SK-N-SH treated with all-trans-retinoic acid at 6 μM for 48 hours (cell line): ENCODE measurements at regions not wholly inside any gene's neighbourhood (a gene's known extent, or its start where the extent isn't known, plus 50 kb on each side); places are given as distances from the start of the nearest gene placed in this dataset.

Experiments
- ATAC-seq: fragments of 200-7000 bp; cut with Tn5 transposase; 3 replicates; pipeline ENCODE4 v1.9.1; 2020; ENCODE audit warnings: mild to moderate bottlenecking, moderate library complexity
- BACH2 ChIP-seq: fragments of 250-450 bp; sonication (Bioruptor Pico); IDR thresholded peaks from 2 replicates; pipeline ENCODE4 v1.9.0; 2021; ENCODE audit warnings: mild to moderate bottlenecking, borderline replicate concordance
- CSDC2 ChIP-seq: fragments of 250-450 bp; sonication (Bioruptor Pico); IDR thresholded peaks from 2 replicates; pipeline ENCODE4 v1.5.0; 2020; ENCODE audit warnings: mild to moderate bottlenecking, moderate library complexity
- ESRRG ChIP-seq: fragments of 250-450 bp; sonication (Bioruptor Pico); IDR thresholded peaks from 2 replicates; pipeline ENCODE4 v1.6.1; 2021; ENCODE audit warnings: mild to moderate bottlenecking
- GLIS3 ChIP-seq: fragments of 250-450 bp; sonication (Bioruptor Pico); IDR thresholded peaks from 2 replicates; pipeline ENCODE4 v1.5.0; 2020; ENCODE audit warnings: mild to moderate bottlenecking, moderate library complexity
- ISL1 ChIP-seq: fragments of 250-450 bp; sonication (Bioruptor Pico); IDR thresholded peaks from 2 replicates; pipeline ENCODE4 v2.1.2; 2022; ENCODE audit warnings: mild to moderate bottlenecking, moderate library complexity
- OSR1 ChIP-seq: fragments of 250-450 bp; sonication (Bioruptor Pico); IDR thresholded peaks from 2 replicates; pipeline ENCODE4 v1.8.0; 2022; ENCODE audit warnings: moderate library complexity, mild to moderate bottlenecking, inconsistent platforms
- SNAI2 ChIP-seq: fragments of 250-450 bp; sonication (Bioruptor Pico); IDR thresholded peaks from 2 replicates; pipeline ENCODE4 v1.5.0; 2020; ENCODE audit warnings: mild to moderate bottlenecking, moderate library complexity
- TCF4 ChIP-seq: fragments of 250-450 bp; sonication (Bioruptor Pico); IDR thresholded peaks from 2 replicates; pipeline ENCODE4 v1.8.0; 2021; ENCODE audit warnings: mild to moderate bottlenecking, moderate library complexity, borderline replicate concordance
- TSHZ2 ChIP-seq: fragments of 250-450 bp; sonication (Bioruptor Pico); IDR thresholded peaks from 2 replicates; pipeline ENCODE4 v1.5.0; 2020; ENCODE audit warnings: mild to moderate bottlenecking, moderate library complexity
- ZC3H10 ChIP-seq: fragments of 250-450 bp; sonication (Bioruptor Pico); IDR thresholded peaks from 2 replicates; pipeline ENCODE4 v1.5.1; 2021; ENCODE audit warnings: mild to moderate bottlenecking, moderate library complexity
- ZFP3 ChIP-seq: fragments of 250-450 bp; sonication (Bioruptor Pico); IDR thresholded peaks from 2 replicates; pipeline ENCODE4 v1.5.0; 2020; ENCODE audit warnings: mild to moderate bottlenecking, moderate library complexity
- ZFP30 ChIP-seq: fragments of 450-650 bp; formaldehyde crosslinking; IDR thresholded peaks from 2 replicates; pipeline ENCODE4 v1.5.0; 2022; ENCODE audit warnings: mild to moderate bottlenecking, moderate library complexity
- ZNF565 ChIP-seq: fragments of 450-650 bp; formaldehyde crosslinking; conservative IDR thresholded peaks from 2 replicates; pipeline ENCODE4 v1.5.0; 2020; ENCODE audit warnings: low read depth, mild to moderate bottlenecking, moderate library complexity
- ZNF70 ChIP-seq: fragments of 450-650 bp; formaldehyde crosslinking; IDR thresholded peaks from 2 replicates; pipeline ENCODE4 v1.5.0; 2020; ENCODE audit warnings: mild to moderate bottlenecking, moderate library complexity
- TF ChIP-seq, protein P1 (sequence below): fragments of 250-450 bp; sonication (Bioruptor Pico); IDR thresholded peaks from 2 replicates; pipeline ENCODE4 v1.5.1; 2020; ENCODE audit warnings: low read depth, mild to moderate bottlenecking, moderate library complexity
- TF ChIP-seq, protein P2 (sequence below): fragments of 250-450 bp; sonication (Bioruptor Pico); IDR thresholded peaks from 2 replicates; pipeline ENCODE4 v1.8.0; 2021; ENCODE audit warnings: low read depth, mild to moderate bottlenecking, moderate library complexity, borderline replicate concordance
- TF ChIP-seq, protein P3 (sequence below): fragments of 250-450 bp; sonication (Bioruptor Pico); IDR thresholded peaks from 2 replicates; pipeline ENCODE4 v1.8.0; 2020; ENCODE audit warnings: mild to moderate bottlenecking, moderate library complexity, borderline replicate concordance

DNA sequence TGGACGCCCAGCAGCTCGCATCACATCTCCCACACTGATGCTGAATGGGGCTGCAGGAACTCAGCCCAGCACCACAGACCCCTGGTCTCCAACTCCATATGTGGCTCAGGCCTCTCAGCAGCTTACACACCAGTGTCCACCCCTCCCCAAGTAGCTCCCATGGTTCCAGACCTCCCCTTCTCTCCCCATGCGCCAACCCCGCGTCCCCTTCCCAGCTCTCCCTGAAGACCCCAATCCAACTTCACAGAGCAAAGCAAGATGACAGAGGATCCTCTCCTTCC lies 188.9 kb downstream of the SH3BP4 start:
- ATAC-seq, result no peak
- no peak for TF ChIP-seq GLIS3 (CRISPR knock-in tag)
- no peak for TF ChIP-seq ZC3H10

DNA sequence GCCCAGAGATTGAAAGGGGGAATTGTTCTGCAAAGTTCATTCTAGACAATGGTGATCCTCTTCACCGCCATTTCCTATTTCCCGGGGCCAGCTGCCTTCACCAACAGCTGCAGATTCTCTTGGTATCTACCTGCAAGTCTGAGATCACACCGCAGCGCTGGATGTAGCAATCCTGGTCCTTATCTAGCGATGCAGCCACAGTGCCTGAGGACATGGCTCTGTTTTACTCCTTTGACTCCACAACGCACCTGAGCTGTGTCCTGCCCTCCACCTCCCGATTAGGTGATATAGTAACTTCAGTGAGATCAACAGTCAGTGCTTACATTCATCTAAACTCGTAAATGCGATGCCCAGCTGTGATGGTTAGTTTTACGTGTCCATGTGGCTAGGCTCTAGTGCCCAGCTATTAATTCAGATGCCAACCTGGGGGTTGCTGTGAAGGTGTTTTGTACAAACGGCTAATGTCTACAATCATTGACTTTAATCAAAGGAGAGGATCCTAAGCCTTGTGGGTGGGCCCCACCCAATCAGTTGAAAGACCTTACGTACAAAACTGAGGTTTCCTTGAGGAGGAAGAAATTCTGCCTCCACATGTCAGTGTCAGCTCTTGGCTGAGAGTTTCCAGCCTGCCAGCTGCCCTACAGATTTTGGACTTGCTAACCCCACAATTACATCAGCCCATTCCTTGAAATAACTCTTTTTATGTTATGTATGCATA lies 189.8 kb downstream of the SH3BP4 start:
- TF ChIP-seq ISL1 (CRISPR knock-in tag), result no peak
- no peak for TF ChIP-seq ZC3H10
- no peak for TF ChIP-seq OSR1 (CRISPR knock-in tag)
- TF ChIP-seq TCF4 (CRISPR knock-in tag), result no peak
- TF ChIP-seq ZFP3, result no peak
- no peak for TF ChIP-seq TSHZ2 (CRISPR knock-in tag)
- TF ChIP-seq, protein P1, sequence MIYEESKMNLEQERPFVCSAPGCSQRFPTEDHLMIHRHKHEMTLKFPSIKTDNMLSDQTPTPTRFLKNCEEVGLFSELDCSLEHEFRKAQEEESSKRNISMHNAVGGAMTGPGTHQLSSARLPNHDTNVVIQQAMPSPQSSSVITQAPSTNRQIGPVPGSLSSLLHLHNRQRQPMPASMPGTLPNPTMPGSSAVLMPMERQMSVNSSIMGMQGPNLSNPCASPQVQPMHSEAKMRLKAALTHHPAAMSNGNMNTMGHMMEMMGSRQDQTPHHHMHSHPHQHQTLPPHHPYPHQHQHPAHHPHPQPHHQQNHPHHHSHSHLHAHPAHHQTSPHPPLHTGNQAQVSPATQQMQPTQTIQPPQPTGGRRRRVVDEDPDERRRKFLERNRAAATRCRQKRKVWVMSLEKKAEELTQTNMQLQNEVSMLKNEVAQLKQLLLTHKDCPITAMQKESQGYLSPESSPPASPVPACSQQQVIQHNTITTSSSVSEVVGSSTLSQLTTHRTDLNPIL (CRISPR knock-in tag), result no peak
- TF ChIP-seq, protein P2, sequence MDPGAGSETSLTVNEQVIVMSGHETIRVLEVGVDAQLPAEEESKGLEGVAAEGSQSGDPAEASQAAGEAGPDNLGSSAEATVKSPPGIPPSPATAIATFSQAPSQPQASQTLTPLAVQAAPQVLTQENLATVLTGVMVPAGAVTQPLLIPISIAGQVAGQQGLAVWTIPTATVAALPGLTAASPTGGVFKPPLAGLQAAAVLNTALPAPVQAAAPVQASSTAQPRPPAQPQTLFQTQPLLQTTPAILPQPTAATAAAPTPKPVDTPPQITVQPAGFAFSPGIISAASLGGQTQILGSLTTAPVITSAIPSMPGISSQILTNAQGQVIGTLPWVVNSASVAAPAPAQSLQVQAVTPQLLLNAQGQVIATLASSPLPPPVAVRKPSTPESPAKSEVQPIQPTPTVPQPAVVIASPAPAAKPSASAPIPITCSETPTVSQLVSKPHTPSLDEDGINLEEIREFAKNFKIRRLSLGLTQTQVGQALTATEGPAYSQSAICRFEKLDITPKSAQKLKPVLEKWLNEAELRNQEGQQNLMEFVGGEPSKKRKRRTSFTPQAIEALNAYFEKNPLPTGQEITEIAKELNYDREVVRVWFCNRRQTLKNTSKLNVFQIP (CRISPR knock-in tag), result no peak
- no peak for TF ChIP-seq ZFP30 (CRISPR knock-in tag)
- TF ChIP-seq ESRRG (CRISPR knock-in tag), result no peak
- no peak for TF ChIP-seq BACH2 (CRISPR knock-in tag)
- TF ChIP-seq, protein P3, sequence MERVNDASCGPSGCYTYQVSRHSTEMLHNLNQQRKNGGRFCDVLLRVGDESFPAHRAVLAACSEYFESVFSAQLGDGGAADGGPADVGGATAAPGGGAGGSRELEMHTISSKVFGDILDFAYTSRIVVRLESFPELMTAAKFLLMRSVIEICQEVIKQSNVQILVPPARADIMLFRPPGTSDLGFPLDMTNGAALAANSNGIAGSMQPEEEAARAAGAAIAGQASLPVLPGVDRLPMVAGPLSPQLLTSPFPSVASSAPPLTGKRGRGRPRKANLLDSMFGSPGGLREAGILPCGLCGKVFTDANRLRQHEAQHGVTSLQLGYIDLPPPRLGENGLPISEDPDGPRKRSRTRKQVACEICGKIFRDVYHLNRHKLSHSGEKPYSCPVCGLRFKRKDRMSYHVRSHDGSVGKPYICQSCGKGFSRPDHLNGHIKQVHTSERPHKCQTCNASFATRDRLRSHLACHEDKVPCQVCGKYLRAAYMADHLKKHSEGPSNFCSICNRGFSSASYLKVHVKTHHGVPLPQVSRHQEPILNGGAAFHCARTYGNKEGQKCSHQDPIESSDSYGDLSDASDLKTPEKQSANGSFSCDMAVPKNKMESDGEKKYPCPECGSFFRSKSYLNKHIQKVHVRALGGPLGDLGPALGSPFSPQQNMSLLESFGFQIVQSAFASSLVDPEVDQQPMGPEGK (CRISPR knock-in tag), result no peak
- TF ChIP-seq ZNF70 (CRISPR knock-in tag), result no peak
- no peak for TF ChIP-seq GLIS3 (CRISPR knock-in tag)

GRCh38 chr2:235142601-235143000 lies 190.8 kb downstream of the SH3BP4 start:
- no peak for ATAC-seq
- TF ChIP-seq, protein P3 (CRISPR knock-in tag), result no peak
- TF ChIP-seq, protein P2 (CRISPR knock-in tag), result no peak
- TF ChIP-seq TSHZ2 (CRISPR knock-in tag) (no peak), SNAI2 (CRISPR knock-in tag) (no peak), ZNF565 (CRISPR knock-in tag) (no peak), GLIS3 (CRISPR knock-in tag) (no peak), CSDC2 (CRISPR knock-in tag) (no peak)

More for the DNA sequence above, 189.8 kb downstream of the SH3BP4 start:
- no peak for ATAC-seq
